Type B pancreatic cell (in vitro differentiated cells): ENCODE measurements at regions not wholly inside any gene's neighbourhood (a gene's known extent, or its start where the extent isn't known, plus 50 kb on each side); places are given as distances from the start of the nearest gene placed in this dataset.
"Not testable (repeated sequence)": the region's sequence is repeated elsewhere in the genome, so short reads cannot be mapped to it uniquely, and the experiment has no call there.

Experiments
- DNase-seq: peaks from one replicate; pipeline ENCODE4 v3.0.0; 2021; ENCODE audit warnings: mixed read lengths; ENCODE audit not compliant: unreplicated experiment; ENCODE audit errors: extremely low spot score
- H3K27ac Mint-ChIP-seq: 2 replicates; pipeline ENCODE4 v1.8.0; 2021; ENCODE audit warnings: mild to moderate bottlenecking, mixed read lengths
- H3K27me3 Mint-ChIP-seq: 2 replicates; pipeline ENCODE4 v1.8.0; 2021; ENCODE audit warnings: mixed read lengths
- H3K36me3 Mint-ChIP-seq: 2 replicates; pipeline ENCODE4 v1.8.0; 2021; ENCODE audit warnings: mixed read lengths
- H3K4me1 Mint-ChIP-seq: one replicate; pipeline ENCODE4 v1.8.0; 2021; ENCODE audit warnings: mixed read lengths; ENCODE audit not compliant: unreplicated experiment
- H3K4me3 Mint-ChIP-seq: 2 replicates; pipeline ENCODE4 v1.8.0; 2021; ENCODE audit warnings: mild to moderate bottlenecking, mixed read lengths
- H3K9me3 Mint-ChIP-seq: 2 replicates; pipeline ENCODE4 v1.8.0; 2021; ENCODE audit warnings: mixed read lengths
- TF ChIP-seq, protein P1 (sequence below): fragments of 200-600 bp; sonication (generic); conservative IDR thresholded peaks from 2 replicates; pipeline ENCODE4 v1.5.0; 2021; ENCODE audit warnings: antibody characterized with exemption, mild to moderate bottlenecking

DNA sequence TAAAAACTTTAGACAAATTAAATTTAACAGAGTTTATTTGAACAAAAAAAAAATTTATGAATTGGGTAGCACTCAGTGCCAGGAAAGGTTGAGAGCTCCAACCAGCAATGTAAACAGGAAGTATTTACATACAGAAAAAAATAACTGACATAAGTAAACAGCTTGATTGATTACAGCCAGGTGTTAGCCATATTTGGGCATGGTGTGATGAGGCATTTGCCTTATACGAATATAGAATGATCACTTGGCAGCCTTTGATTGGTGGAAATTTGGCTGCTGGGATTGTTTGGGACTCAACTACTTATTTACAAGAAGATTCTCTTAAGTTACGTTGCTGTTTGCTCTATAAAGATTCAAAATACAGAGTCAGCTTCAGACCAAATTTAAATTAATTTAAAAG, 172.0 kb downstream of the ADAM29 start:
- no peaks in the 10 kb centered on the region for H3K36me3 Mint-ChIP-seq
- H3K4me1 Mint-ChIP-seq, result no peaks in the 10 kb centered on the region
- H3K9me3 Mint-ChIP-seq, result no peaks in the 10 kb centered on the region
- H3K27ac Mint-ChIP-seq, result no peak overlapping the region
- no peak overlapping the region for H3K4me3 Mint-ChIP-seq
- H3K27me3 Mint-ChIP-seq, result no peaks in the 10 kb centered on the region
- no peak for DNase-seq
- TF ChIP-seq, protein P1, sequence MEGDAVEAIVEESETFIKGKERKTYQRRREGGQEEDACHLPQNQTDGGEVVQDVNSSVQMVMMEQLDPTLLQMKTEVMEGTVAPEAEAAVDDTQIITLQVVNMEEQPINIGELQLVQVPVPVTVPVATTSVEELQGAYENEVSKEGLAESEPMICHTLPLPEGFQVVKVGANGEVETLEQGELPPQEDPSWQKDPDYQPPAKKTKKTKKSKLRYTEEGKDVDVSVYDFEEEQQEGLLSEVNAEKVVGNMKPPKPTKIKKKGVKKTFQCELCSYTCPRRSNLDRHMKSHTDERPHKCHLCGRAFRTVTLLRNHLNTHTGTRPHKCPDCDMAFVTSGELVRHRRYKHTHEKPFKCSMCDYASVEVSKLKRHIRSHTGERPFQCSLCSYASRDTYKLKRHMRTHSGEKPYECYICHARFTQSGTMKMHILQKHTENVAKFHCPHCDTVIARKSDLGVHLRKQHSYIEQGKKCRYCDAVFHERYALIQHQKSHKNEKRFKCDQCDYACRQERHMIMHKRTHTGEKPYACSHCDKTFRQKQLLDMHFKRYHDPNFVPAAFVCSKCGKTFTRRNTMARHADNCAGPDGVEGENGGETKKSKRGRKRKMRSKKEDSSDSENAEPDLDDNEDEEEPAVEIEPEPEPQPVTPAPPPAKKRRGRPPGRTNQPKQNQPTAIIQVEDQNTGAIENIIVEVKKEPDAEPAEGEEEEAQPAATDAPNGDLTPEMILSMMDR, result no peak

DNA sequence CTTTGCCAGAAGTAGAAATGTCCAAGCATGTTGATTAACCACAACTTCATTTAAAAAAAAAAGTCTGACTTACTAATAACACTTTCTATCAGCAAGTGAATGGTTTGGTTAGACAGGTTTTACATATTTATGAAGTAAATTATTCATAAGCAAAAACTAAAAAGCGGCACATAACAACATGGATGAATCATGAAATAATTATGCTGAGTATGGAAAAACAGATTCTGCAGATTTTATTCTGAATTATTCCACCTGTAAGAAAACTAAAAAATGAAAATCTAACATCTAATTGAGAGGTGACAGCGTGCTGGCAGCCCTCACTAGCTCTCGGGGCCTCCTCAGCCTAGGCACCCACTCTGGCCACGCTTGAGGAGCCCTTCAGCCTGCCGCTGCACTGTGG, 173.5 kb downstream of the ADAM29 start:
- Mint-ChIP-seq H3K27ac (no peak overlapping the region), H3K9me3 (no peaks in the 10 kb centered on the region), H3K27me3 (no peaks in the 10 kb centered on the region), H3K36me3 (no peaks in the 10 kb centered on the region), H3K4me1 (no peaks in the 10 kb centered on the region), H3K4me3 (no peak overlapping the region)
- DNase-seq, result no peak
- TF ChIP-seq, protein P1, result no peak

DNA sequence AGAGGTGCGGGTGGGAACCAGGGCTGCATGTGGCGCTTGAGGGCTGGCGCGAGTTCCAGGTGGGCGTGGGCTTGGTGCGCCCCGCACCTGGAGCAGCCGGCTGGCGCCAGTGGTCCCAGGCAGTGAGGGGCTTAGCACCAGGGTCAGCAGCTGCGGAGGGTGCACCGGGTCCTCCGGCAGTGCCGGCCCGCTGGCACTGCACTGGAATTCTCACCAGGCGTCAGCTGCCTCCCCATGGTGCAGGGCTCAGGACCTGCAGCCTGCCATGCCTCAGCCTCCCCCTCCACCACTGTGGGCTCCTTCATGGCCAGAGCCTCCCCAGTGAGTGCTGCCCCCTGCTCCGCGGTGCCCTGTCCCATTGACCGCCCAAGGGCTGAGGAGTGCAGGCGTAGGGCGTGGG, 174.0 kb downstream of the ADAM29 start:
- no peaks in the 10 kb centered on the region for H3K36me3 Mint-ChIP-seq
- no peaks in the 10 kb centered on the region for H3K4me1 Mint-ChIP-seq
- no peak overlapping the region for H3K27ac Mint-ChIP-seq

DNA sequence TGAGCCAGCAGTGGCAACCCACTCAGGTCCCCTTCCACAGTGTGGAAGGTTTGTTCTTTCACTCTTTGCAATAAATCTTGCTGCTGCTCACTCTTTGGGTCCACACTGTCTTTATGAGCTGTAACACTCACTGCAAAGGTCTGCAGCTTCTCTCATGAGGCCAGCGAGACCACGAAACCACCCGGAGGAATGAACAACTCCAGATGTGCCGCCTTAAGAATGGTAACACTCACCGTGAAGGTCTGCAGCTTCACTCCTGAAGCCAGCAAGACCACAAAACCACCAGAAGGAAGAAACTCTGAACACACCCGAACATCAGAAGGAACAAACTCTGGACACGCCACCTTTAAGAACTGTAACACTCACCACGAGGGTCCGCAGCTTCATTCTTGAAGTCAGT, 174.9 kb downstream of the ADAM29 start:
- H3K4me3 Mint-ChIP-seq, H3K27ac Mint-ChIP-seq, H3K9me3 Mint-ChIP-seq, H3K4me1 Mint-ChIP-seq, H3K27me3 Mint-ChIP-seq, DNase-seq, H3K36me3 Mint-ChIP-seq: not testable (repeated sequence)

More for the DNA sequence above, 174.0 kb downstream of the ADAM29 start:
- no peaks in the 10 kb centered on the region for H3K9me3 Mint-ChIP-seq
- no peak for DNase-seq
- H3K4me3 Mint-ChIP-seq, result no peak overlapping the region
- H3K27me3 Mint-ChIP-seq, result no peaks in the 10 kb centered on the region
- TF ChIP-seq, protein P1, result no peak

DNA sequence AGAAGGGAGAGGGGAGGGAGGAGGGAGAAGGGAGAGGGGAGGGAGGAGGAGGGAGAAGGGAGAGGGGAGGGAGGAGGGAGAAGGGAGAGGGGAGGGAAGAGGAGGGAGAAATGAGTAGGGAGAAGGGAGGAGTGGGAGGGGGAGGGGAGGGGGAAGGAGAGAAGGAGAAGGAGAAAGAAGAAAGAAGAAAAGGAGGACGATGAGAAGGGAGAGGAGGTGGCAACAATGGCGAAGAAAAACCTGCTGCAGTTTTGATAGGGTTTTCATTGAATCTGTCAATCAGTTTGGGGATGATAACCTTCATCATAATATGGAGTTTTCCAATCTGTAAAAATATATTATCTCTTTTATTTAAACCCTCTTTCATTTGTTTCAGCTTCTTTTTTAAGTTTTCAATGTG, 185.2 kb downstream of the ADAM29 start:
- H3K4me3 Mint-ChIP-seq, result no peak overlapping the region
- H3K27me3 Mint-ChIP-seq, result no peaks in the 10 kb centered on the region
- H3K36me3 Mint-ChIP-seq, result no peaks in the 10 kb centered on the region
- DNase-seq, result no peak
- no peaks in the 10 kb centered on the region for H3K4me1 Mint-ChIP-seq
- TF ChIP-seq, protein P1, result no peak
- no peak overlapping the region for H3K27ac Mint-ChIP-seq
- H3K9me3 Mint-ChIP-seq, result no peaks in the 10 kb centered on the region

DNA sequence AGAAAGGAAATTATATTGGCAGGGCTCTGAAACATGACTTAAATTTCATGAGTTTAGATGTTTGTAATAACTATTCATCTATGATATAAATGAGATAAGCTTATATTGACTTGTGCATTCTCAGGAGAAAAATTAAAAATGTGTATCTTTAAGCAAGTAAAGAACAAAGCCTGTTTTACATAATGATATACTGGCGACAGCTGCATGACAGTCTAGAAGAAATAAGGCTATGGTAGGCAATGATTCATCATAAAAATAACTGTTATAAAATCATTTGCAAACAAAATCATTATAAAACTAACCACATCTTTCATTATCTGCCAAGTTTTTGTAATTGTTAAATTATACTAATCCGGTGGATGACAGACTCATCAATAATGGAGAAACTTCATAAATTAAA, 188.1 kb downstream of the ADAM29 start:
- Mint-ChIP-seq H3K9me3 (no peaks in the 10 kb centered on the region), H3K27me3 (no peaks in the 10 kb centered on the region), H3K4me1 (no peaks in the 10 kb centered on the region), H3K36me3 (no peaks in the 10 kb centered on the region), H3K4me3 (no peak overlapping the region), H3K27ac (no peak overlapping the region)
- DNase-seq, result no peak
- TF ChIP-seq, protein P1, result no peak
